ENCODE measurements at regions not wholly inside any gene's neighbourhood (a gene's known extent, or its start where the extent isn't known, plus 50 kb on each side); places are given as distances from the start of the nearest gene placed in this dataset.

DNA sequence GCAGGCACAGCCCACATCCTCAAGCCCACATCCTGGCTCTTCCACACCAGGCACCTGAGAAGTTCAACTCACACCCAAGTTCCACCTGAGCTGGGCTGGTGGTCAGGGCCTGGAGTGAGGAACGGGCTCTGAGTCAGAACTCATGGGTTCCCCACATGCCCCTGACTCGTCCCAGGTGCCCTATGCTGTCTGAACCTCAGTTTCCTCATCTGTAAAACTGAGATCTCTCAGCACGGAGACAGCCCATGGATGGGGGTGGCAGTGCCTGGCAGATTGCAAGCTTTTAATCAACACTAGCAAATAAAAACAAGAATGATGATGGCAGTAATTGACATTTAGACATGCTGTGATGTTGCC lies 307.8 kb downstream of the NDUFA10 start:
- TF ChIP-seq, protein P1, sequence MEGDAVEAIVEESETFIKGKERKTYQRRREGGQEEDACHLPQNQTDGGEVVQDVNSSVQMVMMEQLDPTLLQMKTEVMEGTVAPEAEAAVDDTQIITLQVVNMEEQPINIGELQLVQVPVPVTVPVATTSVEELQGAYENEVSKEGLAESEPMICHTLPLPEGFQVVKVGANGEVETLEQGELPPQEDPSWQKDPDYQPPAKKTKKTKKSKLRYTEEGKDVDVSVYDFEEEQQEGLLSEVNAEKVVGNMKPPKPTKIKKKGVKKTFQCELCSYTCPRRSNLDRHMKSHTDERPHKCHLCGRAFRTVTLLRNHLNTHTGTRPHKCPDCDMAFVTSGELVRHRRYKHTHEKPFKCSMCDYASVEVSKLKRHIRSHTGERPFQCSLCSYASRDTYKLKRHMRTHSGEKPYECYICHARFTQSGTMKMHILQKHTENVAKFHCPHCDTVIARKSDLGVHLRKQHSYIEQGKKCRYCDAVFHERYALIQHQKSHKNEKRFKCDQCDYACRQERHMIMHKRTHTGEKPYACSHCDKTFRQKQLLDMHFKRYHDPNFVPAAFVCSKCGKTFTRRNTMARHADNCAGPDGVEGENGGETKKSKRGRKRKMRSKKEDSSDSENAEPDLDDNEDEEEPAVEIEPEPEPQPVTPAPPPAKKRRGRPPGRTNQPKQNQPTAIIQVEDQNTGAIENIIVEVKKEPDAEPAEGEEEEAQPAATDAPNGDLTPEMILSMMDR (IDR thresholded peaks at IDR 0.05): no peak
- TF ChIP-seq POLR2AphosphoS5 (IDR thresholded peaks at IDR 0.05): no peak
- TF ChIP-seq POLR2A (IDR thresholded peaks at IDR 0.05): no peak
- TF ChIP-seq EP300 (IDR thresholded peaks at IDR 0.05): no peak

Data from stomach (tissue), 4 donors.